Tibial nerve (tissue), 4 donors: ENCODE measurements at regions not wholly inside any gene's neighbourhood (a gene's known extent, or its start where the extent isn't known, plus 50 kb on each side); places are given as distances from the start of the nearest gene placed in this dataset.

Source experiments
- EP300 ChIP-seq, 2 donors: sonication (generic); formaldehyde crosslinking; IDR thresholded peaks; one replicate each; pipeline ENCODE4 v1.6.1; 2017; ENCODE audit warnings: antibody characterized with exemption in 2 of 2, mild to moderate bottlenecking in 1 of 2
- POLR2A ChIP-seq, 2 donors: fragments of 450-650 bp; IDR thresholded peaks; one replicate each; pipeline ENCODE4 v1.6.1; 2017; ENCODE audit warnings: antibody characterized with exemption in 2 of 2, mild to moderate bottlenecking in 2 of 2, moderate library complexity in 2 of 2
- TF ChIP-seq, protein P1 (sequence below), 5 experiments: fragments of 200-600 bp in 3 of 5; fragments of 450-650 bp in 2 of 5; sonication (generic) in 3 of 5; IDR thresholded peaks; one replicate each; pipeline ENCODE4 v1.5.1; 2016 to 2019; ENCODE audit warnings: antibody characterized with exemption in 5 of 5, mild to moderate bottlenecking in 3 of 5, moderate library complexity in 2 of 5

DNA sequence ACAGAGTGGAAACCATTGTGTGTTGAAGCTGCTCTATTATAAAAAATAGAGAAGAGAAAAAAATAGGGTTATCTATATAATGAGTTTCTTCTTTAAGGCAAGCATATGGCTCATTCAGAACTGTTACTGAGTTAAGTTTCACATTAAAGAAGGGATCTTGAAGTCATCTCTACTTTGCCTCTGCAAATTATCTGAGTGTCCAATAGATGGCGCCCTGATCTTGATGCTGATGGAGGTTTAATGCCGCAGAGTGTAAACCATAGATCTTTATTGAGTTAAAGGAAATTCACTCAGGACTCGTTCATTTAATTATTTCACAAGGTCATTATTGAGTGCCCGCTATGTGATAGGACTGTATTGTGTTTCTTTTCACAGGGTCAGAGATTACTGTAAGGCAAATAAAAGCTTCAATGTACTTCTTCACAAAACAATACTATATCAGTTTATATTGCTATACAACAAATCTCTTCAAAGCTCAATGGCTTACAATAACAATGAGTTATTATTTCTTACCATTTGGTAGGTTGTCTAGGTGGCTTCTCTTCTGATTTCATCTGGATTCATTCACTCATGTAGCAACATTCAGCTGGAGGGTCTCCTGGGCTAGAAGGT is 171.4 kb downstream of the NSUN3 start:
- TF ChIP-seq, protein P1, sequence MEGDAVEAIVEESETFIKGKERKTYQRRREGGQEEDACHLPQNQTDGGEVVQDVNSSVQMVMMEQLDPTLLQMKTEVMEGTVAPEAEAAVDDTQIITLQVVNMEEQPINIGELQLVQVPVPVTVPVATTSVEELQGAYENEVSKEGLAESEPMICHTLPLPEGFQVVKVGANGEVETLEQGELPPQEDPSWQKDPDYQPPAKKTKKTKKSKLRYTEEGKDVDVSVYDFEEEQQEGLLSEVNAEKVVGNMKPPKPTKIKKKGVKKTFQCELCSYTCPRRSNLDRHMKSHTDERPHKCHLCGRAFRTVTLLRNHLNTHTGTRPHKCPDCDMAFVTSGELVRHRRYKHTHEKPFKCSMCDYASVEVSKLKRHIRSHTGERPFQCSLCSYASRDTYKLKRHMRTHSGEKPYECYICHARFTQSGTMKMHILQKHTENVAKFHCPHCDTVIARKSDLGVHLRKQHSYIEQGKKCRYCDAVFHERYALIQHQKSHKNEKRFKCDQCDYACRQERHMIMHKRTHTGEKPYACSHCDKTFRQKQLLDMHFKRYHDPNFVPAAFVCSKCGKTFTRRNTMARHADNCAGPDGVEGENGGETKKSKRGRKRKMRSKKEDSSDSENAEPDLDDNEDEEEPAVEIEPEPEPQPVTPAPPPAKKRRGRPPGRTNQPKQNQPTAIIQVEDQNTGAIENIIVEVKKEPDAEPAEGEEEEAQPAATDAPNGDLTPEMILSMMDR (IDR thresholded peaks at IDR 0.05), result peak; percentile 22 to 60 (median 30)
- no peak for TF ChIP-seq EP300 (IDR thresholded peaks at IDR 0.05)
- no peak for TF ChIP-seq POLR2A (IDR thresholded peaks at IDR 0.05)
